ENCODE measurements at regions not wholly inside any gene's neighbourhood (a gene's known extent, or its start where the extent isn't known, plus 50 kb on each side); places are given as distances from the start of the nearest gene placed in this dataset.

- no peak for TF ChIP-seq CTCF (conservative IDR thresholded peaks at IDR 0.05 in 1 of 2, IDR thresholded peaks at IDR 0.05 in 1 of 2; ENCODE audit: low read depth in 1 of 2, low read length in 2 of 2)
- no peak for TF ChIP-seq EZH2 (IDR thresholded peaks at IDR 0.05; ENCODE audit: low read length, missing control alignments)
- Histone ChIP-seq H3K4me3 (replicated peaks in 1 of 4; ENCODE audit: control extremely low read depth in 1 of 4, insufficient read depth in 1 of 4, low read depth in 3 of 4, low read length in 4 of 4) (no peak overlapping the region), H3K4me1 (ENCODE audit: control insufficient read depth, extremely low read depth, insufficient read depth, low read length) (no peaks in the 10 kb centered on the region), H3K9ac (ENCODE audit: insufficient read depth, low read length) (no peak overlapping the region), H3K4me2 (ENCODE audit: extremely low read depth, insufficient read depth, low read length) (no peak overlapping the region), H3K27me3 (ENCODE audit: control insufficient read depth, insufficient read depth, low read length) (no peaks in the 10 kb centered on the region), H2AFZ (ENCODE audit: low read length) (no peak overlapping the region), H4K20me1 (ENCODE audit: control insufficient read depth, extremely low read depth, insufficient read depth, low read length) (no peaks in the 10 kb centered on the region), H3K27ac (ENCODE audit: insufficient read depth, low read length) (no peak overlapping the region), H3K79me2 (ENCODE audit: control insufficient read depth, insufficient read depth, low read length) (no peaks in the 10 kb centered on the region), H3K9me3 (ENCODE audit: control insufficient read depth, insufficient read depth, low read depth, low read length) (no peaks in the 10 kb centered on the region), H3K36me3 (ENCODE audit: control insufficient read depth, insufficient read depth, low read length) (no peaks in the 10 kb centered on the region)
- no peak for DNase-seq (ENCODE audit: low read depth in 2 of 2)
Measured at GRCh38 chr15:60297047-60297446, 100.7 kb downstream of the ANXA2 start.

All from fibroblast of lung (primary cell).